Mucosa of descending colon (tissue), 3 donors: ENCODE measurements at regions not wholly inside any gene's neighbourhood (a gene's known extent, or its start where the extent isn't known, plus 50 kb on each side); places are given as distances from the start of the nearest gene placed in this dataset.

Source experiments
- ATAC-seq: fragments of 200-7000 bp; cut with Tn5 transposase; one replicate; pipeline ENCODE4 v1.9.1; 2020; ENCODE audit warnings: mild to moderate bottlenecking, moderate library complexity
- DNase-seq, 3 donors: peaks; one replicate each; pipeline ENCODE4 v3.0.0-alpha.2; 2020
- H3K36me3 ChIP-seq: fragments of 200-600 bp; one replicate; pipeline ENCODE4 v1.8.0; 2021; ENCODE audit warnings: low read depth, mild to moderate bottlenecking
- H3K4me1 ChIP-seq: fragments of 200-600 bp; one replicate; pipeline ENCODE4 v1.8.0; 2021; ENCODE audit warnings: low read depth, mild to moderate bottlenecking
- H3K4me3 ChIP-seq: fragments of 200-600 bp; one replicate; pipeline ENCODE4 v1.8.0; 2021; ENCODE audit warnings: mild to moderate bottlenecking
- H3K9me3 ChIP-seq: fragments of 200-600 bp; one replicate; pipeline ENCODE4 v1.8.0; 2021; ENCODE audit warnings: mild to moderate bottlenecking
- CTCF ChIP-seq: fragments of 200-600 bp; IDR thresholded peaks from one replicate; pipeline ENCODE4 v1.8.0; 2022; ENCODE audit warnings: antibody characterized with exemption, mild to moderate bottlenecking
- intact Hi-C, 2 donors: fragments of 100-400 bp; cut with DNase I in 1 of 2; cut with micrococcal nuclease in 1 of 2; formaldehyde crosslinking; loops; one replicate each; pipeline versions ENCODE4 v1.11.0 to v1.11.1; 2022; cut with DNase I, micrococcal nuclease
- donor health status: DM: no; HTN: no; CAD: no; lungs with moderate emphysema.
- donor health status: DM: no; HTN: no; CAD: no.
- donor health status: DM: no; HTN: yes; CAD: no.

- intact Hi-C loops, result no loop called here
- no peak for ATAC-seq
- no peak for TF ChIP-seq CTCF
- no peaks in the 10 kb centered on the region for H3K36me3 ChIP-seq
- no peaks in the 10 kb centered on the region for H3K4me1 ChIP-seq
- no peak overlapping the region for H3K4me3 ChIP-seq
- peaks cover 7% of the 10 kb centered on the region for H3K9me3 ChIP-seq
- DNase-seq, result no peak
These were observed 187.5 kb upstream of the PRDM9 start for GRCh38 chr5:23319901-23320300.

GRCh38 chr5:23318960-23319359 lies 188.4 kb upstream of the PRDM9 start:
- no peaks in the 10 kb centered on the region for H3K4me1 ChIP-seq
- DNase-seq, result no peak
- H3K9me3 ChIP-seq, result peaks cover 7% of the 10 kb centered on the region
- no peak overlapping the region for H3K4me3 ChIP-seq
- no peaks in the 10 kb centered on the region for H3K36me3 ChIP-seq
- no peak for TF ChIP-seq CTCF
- no peak for ATAC-seq
- intact Hi-C loops, result no loop called here

- DNase-seq, result no peak
- ATAC-seq, result no peak
- Histone ChIP-seq H3K4me1 (no peaks in the 10 kb centered on the region), H3K36me3 (no peaks in the 10 kb centered on the region), H3K4me3 (no peak overlapping the region), H3K9me3 (peaks cover 7% of the 10 kb centered on the region)
- intact Hi-C loops, result no loop called here
- no peak for TF ChIP-seq CTCF
These were observed 189.2 kb upstream of the PRDM9 start for GRCh38 chr5:23318166-23318565.

- no peak for DNase-seq
- no peak overlapping the region for H3K4me3 ChIP-seq
- H3K4me1 ChIP-seq, result no peaks in the 10 kb centered on the region
- intact Hi-C loops, result no loop called here
- no peaks in the 10 kb centered on the region for H3K36me3 ChIP-seq
- peaks cover 7% of the 10 kb centered on the region for H3K9me3 ChIP-seq
- ATAC-seq, result no peak
- TF ChIP-seq CTCF, result no peak
These were observed 191.3 kb upstream of the PRDM9 start for GRCh38 chr5:23316060-23316591.

GRCh38 chr5:23314827-23315226 lies 192.6 kb upstream of the PRDM9 start:
- peaks cover 7% of the 10 kb centered on the region for H3K9me3 ChIP-seq
- intact Hi-C loops, result no loop called here

More at GRCh38 chr5:23314827-23315226, 192.6 kb upstream of the PRDM9 start:
- no peak overlapping the region for H3K4me3 ChIP-seq
- no peaks in the 10 kb centered on the region for H3K4me1 ChIP-seq
- no peak for TF ChIP-seq CTCF
- no peak for DNase-seq
- ATAC-seq, result no peak
- H3K36me3 ChIP-seq, result no peaks in the 10 kb centered on the region
